ENCODE measurements at regions not wholly inside any gene's neighbourhood (a gene's known extent, or its start where the extent isn't known, plus 50 kb on each side); places are given as distances from the start of the nearest gene placed in this dataset.

- Histone ChIP-seq H3K4me1 (no peaks in the 10 kb centered on the region), H3K9me3 (no peaks in the 10 kb centered on the region), H3K27ac (no peak overlapping the region), H3K27me3 (no peaks in the 10 kb centered on the region), H3K36me3 (no peaks in the 10 kb centered on the region), H3K4me3 (no peak overlapping the region)
- TF ChIP-seq CTCF (IDR thresholded peaks at IDR 0.05) = no peak
- DNase-seq (ENCODE audit: low spot score) = no peak
Observed at GRCh38 chr3:75144406-75144805, 519.7 kb upstream of the FRG2C start.

- peak in 1 of 2 donors; percentile 52 for TF ChIP-seq CTCF (IDR thresholded peaks at IDR 0.05)
Observed at GRCh38 chr3:75171630-75172230, 492.4 kb upstream of the FRG2C start.

GRCh38 chr3:75176937-75177336 lies 487.2 kb upstream of the FRG2C start:
- H3K36me3 ChIP-seq = no peaks in the 10 kb centered on the region
- H3K4me1 ChIP-seq = no peaks in the 10 kb centered on the region
- H3K4me3 ChIP-seq = no peak overlapping the region
- H3K27me3 ChIP-seq = no peaks in the 10 kb centered on the region
- no peaks in the 10 kb centered on the region for H3K9me3 ChIP-seq
- no peak overlapping the region for H3K27ac ChIP-seq
- DNase-seq (ENCODE audit: low spot score) = no peak
- TF ChIP-seq CTCF (IDR thresholded peaks at IDR 0.05) = no peak

More at GRCh38 chr3:75171630-75172230, 492.4 kb upstream of the FRG2C start:
- H3K9me3 ChIP-seq = no peaks in the 10 kb centered on the region
- no peak overlapping the region for H3K27ac ChIP-seq
- no peak for DNase-seq (ENCODE audit: low spot score)
- H3K36me3 ChIP-seq = no peaks in the 10 kb centered on the region
- no peaks in the 10 kb centered on the region for H3K4me1 ChIP-seq
- H3K27me3 ChIP-seq = no peaks in the 10 kb centered on the region
- H3K4me3 ChIP-seq = no peak overlapping the region

GRCh38 chr3:75180235-75180944 lies 483.7 kb upstream of the FRG2C start:
- TF ChIP-seq CTCF (IDR thresholded peaks at IDR 0.05) = no peak
- no peak overlapping the region for H3K27ac ChIP-seq
- no peaks in the 10 kb centered on the region for H3K27me3 ChIP-seq
- H3K4me1 ChIP-seq = no peaks in the 10 kb centered on the region
- H3K36me3 ChIP-seq = no peaks in the 10 kb centered on the region
- DNase-seq (ENCODE audit: low spot score) = no peak
- no peaks in the 10 kb centered on the region for H3K9me3 ChIP-seq
- H3K4me3 ChIP-seq = no peak overlapping the region

GRCh38 chr3:75180945-75181298 lies 483.2 kb upstream of the FRG2C start:
- Histone ChIP-seq H3K27ac (no peak overlapping the region), H3K9me3 (no peaks in the 10 kb centered on the region), H3K4me1 (no peaks in the 10 kb centered on the region), H3K36me3 (no peaks in the 10 kb centered on the region), H3K27me3 (no peaks in the 10 kb centered on the region), H3K4me3 (no peak overlapping the region)
- DNase-seq (ENCODE audit: low spot score) = no peak
- TF ChIP-seq CTCF (IDR thresholded peaks at IDR 0.05) = no peak

GRCh38 chr3:75188962-75189361 lies 475.2 kb upstream of the FRG2C start:
- TF ChIP-seq CTCF (IDR thresholded peaks at IDR 0.05) = no peak
- H3K4me1 ChIP-seq = no peaks in the 10 kb centered on the region
- no peaks in the 10 kb centered on the region for H3K36me3 ChIP-seq
- H3K9me3 ChIP-seq = no peaks in the 10 kb centered on the region
- H3K4me3 ChIP-seq = no peak overlapping the region
- no peak for DNase-seq (ENCODE audit: low spot score)
- H3K27ac ChIP-seq = no peak overlapping the region
- no peaks in the 10 kb centered on the region for H3K27me3 ChIP-seq

Measured in right atrium auricular region (tissue), 2 donors.